ENCODE measurements at regions not wholly inside any gene's neighbourhood (a gene's known extent, or its start where the extent isn't known, plus 50 kb on each side); places are given as distances from the start of the nearest gene placed in this dataset.
A peak's percentile ranks its signal among the peaks of the same experiment; 100 is the strongest.
"Not testable (repeated sequence)": the region's sequence is repeated elsewhere in the genome, so short reads cannot be mapped to it uniquely, and the experiment has no call there.

GRCh38 chr1:182315167-182315556 lies 76.4 kb downstream of the GLUL start:
- ChIA-PET CTCF (interaction anchor here (0.6 to 1.3 kb wide), 4 partner anchors 34 to 172 kb away, joined by 3 to 6 read pairs (median 4); no protein-coding TSS in a partner anchor), POLR2A (no interaction called here)
- Histone ChIP-seq H3K9me3 (ENCODE audit: control insufficient read depth, insufficient read depth, low read depth, low read length) (no peaks in the 10 kb centered on the region), H3K4me3 (ENCODE audit: low read depth, low read length) (no peak overlapping the region), H3K36me3 (ENCODE audit: control insufficient read depth in 2 of 2, insufficient read depth in 1 of 2, low read length in 2 of 2) (no peaks in the 10 kb centered on the region), H3K4me1 (ENCODE audit: control insufficient read depth, insufficient read depth, low read length) (0 out of 2 replicates have a peak, but pooled peaks cover 3% of the 10 kb centered on the region), H3K27ac (ENCODE audit: extremely low read depth, low read depth, low read length) (no peak overlapping the region)
- TF ChIP-seq MYNN (tag by site-specific recombination; IDR thresholded peaks at IDR 0.05; ENCODE audit: borderline replicate concordance), result no peak
- no peak for TF ChIP-seq ZNF354C (tag by site-specific recombination; IDR thresholded peaks at IDR 0.05; ENCODE audit: borderline replicate concordance, low read depth)
- no peak for TF ChIP-seq ZNF121 (tag by site-specific recombination; IDR thresholded peaks at IDR 0.05)
- no peak for TF ChIP-seq ZFP37 (tag by site-specific recombination; IDR thresholded peaks at IDR 0.05)
- TF ChIP-seq ZBTB48 (tag by site-specific recombination; IDR thresholded peaks at IDR 0.05), result peak; percentile 28; the same call in 1 of the 2 replicates
- TF ChIP-seq ZNF600 (tag by site-specific recombination; IDR thresholded peaks at IDR 0.05), result 0 out of 2 replicates have a peak, but pooled peaks have one; percentile 31
- TF ChIP-seq ZNF488 (tag by site-specific recombination; IDR thresholded peaks at IDR 0.05), result no peak

- no peak for TF ChIP-seq ZNF18 (tag by site-specific recombination; IDR thresholded peaks at IDR 0.05)
- no peak for TF ChIP-seq ZNF132 (tag by site-specific recombination; IDR thresholded peaks at IDR 0.05; ENCODE audit: borderline replicate concordance)
- TF ChIP-seq ZFHX2 (tag by site-specific recombination; conservative IDR thresholded peaks at IDR 0.05), result peak; percentile 99
- TF ChIP-seq EGR2 (tag by site-specific recombination; IDR thresholded peaks at IDR 0.05; ENCODE audit: low read depth), result peak; percentile 99
- TF ChIP-seq OVOL3 (tag by site-specific recombination; IDR thresholded peaks at IDR 0.05), result no peak
- ChIA-PET CTCF (interaction anchor here (1.2 kb wide), 1 partner anchor 25 kb away, joined by 4 read pairs; no protein-coding TSS in a partner anchor), POLR2A (no interaction called here)
- no peaks in the 10 kb centered on the region for H3K36me3 ChIP-seq (ENCODE audit: control insufficient read depth in 2 of 2, insufficient read depth in 1 of 2, low read length in 2 of 2)
- no peaks in the 10 kb centered on the region for H3K9me3 ChIP-seq (ENCODE audit: control insufficient read depth, insufficient read depth, low read depth, low read length)
- no peaks in the 10 kb centered on the region for H3K4me1 ChIP-seq (ENCODE audit: control insufficient read depth, insufficient read depth, low read length)
- no peak overlapping the region for H3K27ac ChIP-seq (ENCODE audit: extremely low read depth, low read depth, low read length)
- H3K4me3 ChIP-seq (ENCODE audit: low read depth, low read length), result no peak overlapping the region
Measured at GRCh38 chr1:182309631-182310351, 81.8 kb downstream of the GLUL start.

GRCh38 chr1:182308826-182309225 lies 82.8 kb downstream of the GLUL start:
- Histone ChIP-seq H3K36me3 (ENCODE audit: control insufficient read depth in 2 of 2, insufficient read depth in 1 of 2, low read length in 2 of 2) (no peaks in the 10 kb centered on the region), H3K27ac (ENCODE audit: extremely low read depth, low read depth, low read length) (no peak overlapping the region), H3K9me3 (ENCODE audit: control insufficient read depth, insufficient read depth, low read depth, low read length) (no peaks in the 10 kb centered on the region), H3K4me1 (ENCODE audit: control insufficient read depth, insufficient read depth, low read length) (no peaks in the 10 kb centered on the region), H3K4me3 (ENCODE audit: low read depth, low read length) (no peak overlapping the region)
- CTCF ChIA-PET, result no interaction called here
- POLR2A ChIA-PET, result interaction anchor here (0.7 to 1.2 kb wide), 2 partner anchors 21 to 83 kb away, joined by 3 read pairs; partner anchors contain the start of gene GLUL
- TF ChIP-seq EGR2 (tag by site-specific recombination; IDR thresholded peaks at IDR 0.05; ENCODE audit: low read depth), result 0 out of 2 replicates have a peak, but pooled peaks have one; percentile 14
- TF ChIP-seq ZNF394 (tag by site-specific recombination; IDR thresholded peaks at IDR 0.05; ENCODE audit: borderline replicate concordance), result no peak
- TF ChIP-seq ZFHX2 (tag by site-specific recombination; conservative IDR thresholded peaks at IDR 0.05), result 0 out of 2 replicates have a peak, but pooled peaks have one; percentile 7

GRCh38 chr1:182307486-182307885 lies 84.1 kb downstream of the GLUL start:
- H3K9me3 ChIP-seq (ENCODE audit: control insufficient read depth, insufficient read depth, low read depth, low read length); H3K36me3 ChIP-seq (ENCODE audit: control insufficient read depth in 2 of 2, insufficient read depth in 1 of 2, low read length in 2 of 2); CTCF ChIA-PET; H3K4me3 ChIP-seq (ENCODE audit: low read depth, low read length); H3K27ac ChIP-seq (ENCODE audit: extremely low read depth, low read depth, low read length); H3K4me1 ChIP-seq (ENCODE audit: control insufficient read depth, insufficient read depth, low read length): not testable (repeated sequence)
- POLR2A ChIA-PET, result interaction anchor here (1.2 kb wide), 1 partner anchor 84 kb away, joined by 3 read pairs; the partner anchor contains the start of gene GLUL
- peak; percentile 55; the same call in 1 of the 2 replicates for TF ChIP-seq ZNF121 (tag by site-specific recombination; IDR thresholded peaks at IDR 0.05)

Data from HEK293 (cell line).